GM23338 (cell line): ENCODE measurements at regions not wholly inside any gene's neighbourhood (a gene's known extent, or its start where the extent isn't known, plus 50 kb on each side); places are given as distances from the start of the nearest gene placed in this dataset.

Experiments
- ATAC-seq: fragments of 200-7000 bp; cut with Tn5 transposase; 3 replicates; pipeline ENCODE4 v1.9.1; 2020
- DNase-seq: peaks from one replicate; pipeline ENCODE4 v3.0.0-alpha.2; 2015; ENCODE audit warnings: low spot score
- H2AFZ ChIP-seq: fragments of 200-600 bp; sonication (generic); 2 replicates; pipeline ENCODE4 v1.8.0; 2016; ENCODE audit warnings: antibody characterized with exemption, mild to moderate bottlenecking, moderate library complexity
- H3F3A ChIP-seq: fragments of 200-600 bp; sonication (generic); replicated peaks from 2 replicates; pipeline ENCODE4 v1.8.0; 2017; ENCODE audit warnings: antibody characterized with exemption, mixed run types, low read depth
- H3K27ac ChIP-seq: fragments of 200-600 bp; sonication (generic); 2 replicates; pipeline ENCODE4 v1.6.1; 2016; ENCODE audit warnings: low read depth
- H3K27me3 ChIP-seq: fragments of 200-600 bp; sonication (generic); 2 replicates; pipeline ENCODE4 v1.8.0; 2016; ENCODE audit warnings: mild to moderate bottlenecking, mixed run types, moderate library complexity; ENCODE audit not compliant: insufficient read depth
- H3K36me3 ChIP-seq: fragments of 200-600 bp; sonication (generic); 2 replicates; pipeline ENCODE4 v1.8.0; 2016; ENCODE audit warnings: mild to moderate bottlenecking; ENCODE audit not compliant: insufficient read depth
- H3K4me1 ChIP-seq: fragments of 200-600 bp; sonication (generic); 2 replicates; pipeline ENCODE4 v1.8.0; 2016; ENCODE audit warnings: mild to moderate bottlenecking, moderate library complexity; ENCODE audit not compliant: insufficient read depth
- H3K4me2 ChIP-seq: fragments of 200-600 bp; sonication (generic); 2 replicates; pipeline ENCODE4 v1.7.1; 2017; ENCODE audit warnings: mixed run types
- H3K4me3 ChIP-seq: fragments of 200-600 bp; sonication (generic); 2 replicates; pipeline ENCODE4 v1.6.1; 2016; ENCODE audit warnings: mixed run types
- H3K79me2 ChIP-seq: fragments of 200-600 bp; sonication (generic); replicated peaks from 2 replicates; pipeline ENCODE4 v1.8.0; 2017; ENCODE audit warnings: mild to moderate bottlenecking; ENCODE audit not compliant: insufficient read depth
- H3K9me2 ChIP-seq: fragments of 200-600 bp; sonication (generic); 2 replicates; pipeline ENCODE4 v1.8.0; 2017; ENCODE audit not compliant: insufficient read depth
- H4K20me1 ChIP-seq: fragments of 200-600 bp; sonication (generic); replicated peaks from 2 replicates; pipeline ENCODE4 v1.8.0; 2017; ENCODE audit warnings: mild to moderate bottlenecking; ENCODE audit not compliant: insufficient read depth
- H3K27ac Mint-ChIP-seq: 2 replicates; pipeline ENCODE4 v1.8.0; 2020; ENCODE audit warnings: inconsistent platforms, mild to moderate bottlenecking, moderate library complexity, mixed read lengths
- H3K27me3 Mint-ChIP-seq: 3 replicates; pipeline ENCODE4 v1.8.0; 2022; ENCODE audit warnings: low read depth, mild to moderate bottlenecking, moderate library complexity, mixed read lengths, inconsistent platforms; ENCODE audit not compliant: insufficient read depth, poor library complexity
- H3K36me3 Mint-ChIP-seq: 3 replicates; pipeline ENCODE4 v1.8.0; 2021; ENCODE audit warnings: low read depth, mild to moderate bottlenecking, inconsistent platforms, moderate library complexity, mixed read lengths
- H3K4me1 Mint-ChIP-seq: 3 replicates; pipeline ENCODE4 v1.8.0; 2020; ENCODE audit warnings: mild to moderate bottlenecking, inconsistent platforms, mixed read lengths
- H3K4me3 Mint-ChIP-seq: 3 replicates; pipeline ENCODE4 v1.8.0; 2021; ENCODE audit warnings: moderate library complexity, mild to moderate bottlenecking, inconsistent platforms, mixed read lengths
- H3K9me3 Mint-ChIP-seq: 3 replicates; pipeline ENCODE4 v1.8.0; 2020; ENCODE audit warnings: moderate library complexity, mild to moderate bottlenecking, inconsistent platforms, mixed read lengths
- CREB1 ChIP-seq: fragments of 250-450 bp; sonication (Bioruptor Pico); IDR thresholded peaks from 2 replicates; pipeline ENCODE4 v1.5.0; 2020; ENCODE audit warnings: low read depth, mild to moderate bottlenecking, moderate library complexity
- CTCF ChIP-seq, 2 experiments: fragments of 200-600 bp in 1 of 2; sonication (generic) in 1 of 2; conservative IDR thresholded peaks; 2 replicates each; pipeline versions ENCODE4 v1.5.1 to v1.6.1; 2016 to 2017; ENCODE audit warnings: antibody characterized with exemption in 2 of 2, low read depth in 2 of 2, mild to moderate bottlenecking in 2 of 2, moderate library complexity in 1 of 2
- ETS1 ChIP-seq: IDR thresholded peaks from 2 replicates; pipeline ENCODE4 v1.6.1; 2016; ENCODE audit warnings: antibody characterized with exemption
- EZH2 ChIP-seq: fragments of 200-600 bp; sonication (generic); IDR thresholded peaks from one replicate; pipeline ENCODE4 v1.8.0; 2017; ENCODE audit warnings: antibody characterized with exemption, mild to moderate bottlenecking, low read depth; ENCODE audit not compliant: unreplicated experiment
- EZH2phosphoT487 ChIP-seq: fragments of 200-600 bp; sonication (generic); IDR thresholded peaks from one replicate; pipeline ENCODE4 v1.8.1; 2018; ENCODE audit warnings: antibody characterized with exemption; ENCODE audit not compliant: unreplicated experiment
- JUNB ChIP-seq: IDR thresholded peaks from one replicate; pipeline ENCODE4 v1.6.1; 2016; ENCODE audit warnings: antibody characterized with exemption; ENCODE audit not compliant: unreplicated experiment
- NANOG ChIP-seq: IDR thresholded peaks from 2 replicates; pipeline ENCODE4 v1.6.1; 2016; ENCODE audit warnings: antibody characterized with exemption, borderline replicate concordance
- POLR2AphosphoS5 ChIP-seq: IDR thresholded peaks from 2 replicates; pipeline ENCODE4 v1.6.1; 2016; ENCODE audit warnings: antibody characterized with exemption, low read depth
- REST ChIP-seq: IDR thresholded peaks from one replicate; pipeline ENCODE4 v1.6.1; 2018; ENCODE audit warnings: antibody characterized with exemption; ENCODE audit not compliant: unreplicated experiment
- STAT1 ChIP-seq: IDR thresholded peaks from one replicate; pipeline ENCODE4 v1.6.1; 2016; ENCODE audit warnings: antibody characterized with exemption; ENCODE audit not compliant: unreplicated experiment
- ZNF114 ChIP-seq: fragments of 250-450 bp; sonication (Bioruptor Pico); IDR thresholded peaks from 2 replicates; pipeline ENCODE4 v1.5.0; 2020; ENCODE audit warnings: mild to moderate bottlenecking, moderate library complexity
- ZNF331 ChIP-seq: fragments of 250-450 bp; sonication (Bioruptor Pico); IDR thresholded peaks from 2 replicates; pipeline ENCODE4 v1.5.0; 2020; ENCODE audit warnings: low read depth, mild to moderate bottlenecking, moderate library complexity
- ZNF462 ChIP-seq: fragments of 250-450 bp; sonication (Bioruptor Pico); IDR thresholded peaks from 2 replicates; pipeline ENCODE4 v1.5.0; 2020; ENCODE audit warnings: mild to moderate bottlenecking, moderate library complexity

- peaks cover 13% of the 10 kb centered on the region; the same call in 2 of the 3 replicates for H3K4me1 Mint-ChIP-seq
Measured at GRCh38 chr14:98175881-98176280, 1096.1 kb downstream of the BCL11B start.

More at GRCh38 chr14:98175881-98176280, 1096.1 kb downstream of the BCL11B start:
- H3K36me3 Mint-ChIP-seq: no peaks in the 10 kb centered on the region
- ATAC-seq (no peak), DNase-seq (no peak)
- no peak overlapping the region for H3K4me3 ChIP-seq
- H3K27me3 Mint-ChIP-seq: peaks cover 4% of the 10 kb centered on the region
- H3K79me2 ChIP-seq: no peaks in the 10 kb centered on the region
- H2AFZ ChIP-seq: no peak overlapping the region
- no peak for TF ChIP-seq REST
- no peak for TF ChIP-seq EZH2phosphoT487
- TF ChIP-seq ZNF462 (CRISPR knock-in tag): no peak
- TF ChIP-seq EZH2: no peak
- no peak for TF ChIP-seq STAT1
- TF ChIP-seq CREB1 (CRISPR knock-in tag): no peak
- no peak for TF ChIP-seq ZNF331 (CRISPR knock-in tag)
- no peak for TF ChIP-seq ZNF114 (CRISPR knock-in tag)
- TF ChIP-seq JUNB: no peak
- TF ChIP-seq POLR2AphosphoS5: no peak
- TF ChIP-seq ETS1: no peak
- TF ChIP-seq CTCF (conservative IDR thresholded peaks at IDR 0.05; ENCODE audit: low read depth in 2 of 2): no peak
- no peak for TF ChIP-seq NANOG
- no peaks in the 10 kb centered on the region for H3K9me3 Mint-ChIP-seq
- no peak overlapping the region for H3K27ac Mint-ChIP-seq
- no peak overlapping the region for H3K4me3 Mint-ChIP-seq
- H3K4me1 ChIP-seq: peaks cover 9% of the 10 kb centered on the region
- H3K36me3 ChIP-seq: no peaks in the 10 kb centered on the region
- no peak overlapping the region for H3K4me2 ChIP-seq
- peaks cover 2% of the 10 kb centered on the region; the same call in 1 of the 2 replicates for H3K9me2 ChIP-seq
- H4K20me1 ChIP-seq: no peaks in the 10 kb centered on the region
- no peak overlapping the region for H3K27ac ChIP-seq
- H3K27me3 ChIP-seq: no peaks in the 10 kb centered on the region
- H3F3A ChIP-seq: no peaks in the 10 kb centered on the region
